ENCODE measurements at regions not wholly inside any gene's neighbourhood (a gene's known extent, or its start where the extent isn't known, plus 50 kb on each side); places are given as distances from the start of the nearest gene placed in this dataset.

GRCh38 chr11:98834776-98835175, 186.0 kb upstream of the CNTN5 start:
- no peak for TF ChIP-seq CTCF (IDR thresholded peaks at IDR 0.05; ENCODE audit: low read depth, low read length)
- no peak for DNase-seq (ENCODE audit: extremely low read depth, low read depth)

DNA sequence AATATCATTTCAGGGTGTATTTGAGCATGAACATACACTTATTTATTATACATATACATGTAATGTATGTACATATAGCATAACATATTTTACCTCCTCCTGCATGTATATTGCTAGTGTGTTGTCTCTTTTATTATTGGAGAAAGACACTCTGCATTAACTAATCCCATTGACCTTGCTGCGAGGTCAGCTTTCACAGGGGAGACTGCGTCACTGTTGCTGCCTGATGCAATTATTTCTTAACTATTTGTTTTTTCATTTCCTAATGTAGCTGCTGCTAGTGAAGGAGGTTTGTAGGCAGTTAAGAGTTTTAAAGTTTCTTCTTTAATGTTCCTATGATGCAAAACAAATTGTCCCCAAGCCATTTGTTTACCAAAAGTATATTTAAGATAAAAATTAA, 185.4 kb upstream of the CNTN5 start:
- DNase-seq (ENCODE audit: extremely low read depth, low read depth), result no peak
- TF ChIP-seq CTCF (IDR thresholded peaks at IDR 0.05; ENCODE audit: low read depth, low read length), result no peak

- no peak for DNase-seq (ENCODE audit: extremely low read depth, low read depth)
- no peak for TF ChIP-seq CTCF (IDR thresholded peaks at IDR 0.05; ENCODE audit: low read depth, low read length)
Observed at GRCh38 chr11:98836156-98836555, 184.6 kb upstream of the CNTN5 start.

DNA sequence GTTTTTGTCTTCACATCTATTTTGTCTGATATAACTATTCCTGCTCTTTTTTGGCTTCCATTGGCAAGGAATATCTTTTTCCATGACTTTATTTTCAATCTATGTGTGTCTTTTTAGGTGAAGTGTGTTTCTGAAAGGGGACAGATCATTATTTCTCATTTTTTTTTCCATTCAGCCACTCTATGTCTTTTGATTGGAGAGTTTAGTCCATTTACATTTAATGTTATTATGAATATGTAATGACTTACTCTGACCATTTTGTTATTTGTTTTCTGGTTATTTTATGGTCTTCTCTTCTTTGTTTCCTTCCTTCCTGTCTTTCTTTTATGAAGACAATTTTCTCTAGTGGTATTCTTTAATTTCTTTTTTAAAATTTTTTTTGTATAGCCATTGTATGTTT, 178.6 kb upstream of the CNTN5 start:
- DNase-seq (ENCODE audit: extremely low read depth, low read depth), result no peak
- no peak for TF ChIP-seq CTCF (IDR thresholded peaks at IDR 0.05; ENCODE audit: low read depth, low read length)

DNA sequence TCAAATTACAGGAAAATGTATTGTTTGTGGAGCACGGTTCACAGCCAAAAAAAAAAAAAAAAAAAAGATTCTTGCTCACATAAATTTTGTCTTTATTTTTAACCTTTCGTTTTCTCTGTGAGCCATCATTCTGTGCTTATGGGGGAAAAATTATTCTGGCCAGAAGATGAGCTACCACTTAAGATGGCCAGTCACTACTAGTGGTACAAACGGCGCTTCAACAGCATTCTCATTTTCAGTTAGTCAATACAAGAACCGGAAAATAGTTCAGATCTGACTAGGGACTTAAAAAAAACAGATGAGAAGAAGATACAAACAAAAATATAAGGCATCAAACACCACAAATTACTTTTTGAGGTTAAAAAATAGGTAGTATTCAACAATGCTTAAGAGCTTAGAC, 158.6 kb upstream of the CNTN5 start:
- DNase-seq (ENCODE audit: extremely low read depth, low read depth), result no peak
- no peak for TF ChIP-seq CTCF (IDR thresholded peaks at IDR 0.05; ENCODE audit: low read depth, low read length)

- no peak for TF ChIP-seq CTCF (IDR thresholded peaks at IDR 0.05; ENCODE audit: low read depth, low read length)
Observed at GRCh38 chr11:98871690-98872089, 149.1 kb upstream of the CNTN5 start.

DNA sequence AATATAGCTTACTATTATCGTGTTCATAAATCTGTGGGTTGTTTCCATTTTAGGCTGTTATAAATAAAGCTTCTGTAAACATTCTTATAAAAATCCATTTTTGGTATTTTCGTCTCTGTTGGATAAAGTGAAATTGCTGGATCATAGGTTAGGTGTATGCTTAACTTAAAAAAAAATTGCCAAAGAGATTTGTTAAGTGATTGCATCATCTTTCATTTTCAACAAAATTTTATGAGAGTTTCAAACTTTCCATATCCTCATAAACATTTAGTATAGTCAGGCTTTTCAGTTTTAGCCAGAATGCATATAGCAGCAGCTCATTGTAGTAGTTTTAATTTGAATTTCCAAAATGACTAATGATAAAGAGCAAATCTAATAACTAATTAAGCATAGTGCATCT, 146.7 kb upstream of the CNTN5 start:
- DNase-seq (ENCODE audit: extremely low read depth, low read depth), result no peak
- no peak for TF ChIP-seq CTCF (IDR thresholded peaks at IDR 0.05; ENCODE audit: low read depth, low read length)

More at GRCh38 chr11:98871690-98872089, 149.1 kb upstream of the CNTN5 start:
- no peak for DNase-seq (ENCODE audit: extremely low read depth, low read depth)

Data from AG09319 (cell line).